Pancreas (tissue), 10 donors: ENCODE measurements at regions not wholly inside any gene's neighbourhood (a gene's known extent, or its start where the extent isn't known, plus 50 kb on each side); places are given as distances from the start of the nearest gene placed in this dataset.

Experiments used
- ATAC-seq, 4 donors: fragments of 200-7000 bp; cut with Tn5 transposase; one replicate each; pipeline versions ENCODE4 v1.8.0 to v1.9.1; 2020; ENCODE audit warnings: mild to moderate bottlenecking in 4 of 4, moderate library complexity in 4 of 4
- DNase-seq, 6 donors: peaks; one replicate each; pipeline ENCODE4 v3.0.0-alpha.2; 2020
- FAIRE-seq: peaks from 2 replicates; lab custom pipeline; 2012; peaks lifted over from hg19 to GRCh38; lab: Jason Lieb, UNC
- H3K27ac ChIP-seq, 4 donors: fragments of 200-600 bp; sonication (generic); 1 replicate in 3 of 4; 2 replicates in 1 of 4; pipeline versions ENCODE4 v1.5.0 to v1.8.0; 2020
- H3K27me3 ChIP-seq, 4 donors: fragments of 200-600 bp; one replicate each; pipeline ENCODE4 v1.8.0; 2021
- H3K36me3 ChIP-seq, 3 donors: fragments of 200-600 bp; sonication (generic) in 1 of 3; one replicate each; pipeline versions ENCODE4 v1.5.0 to v1.8.0; 2020 to 2021
- H3K4me1 ChIP-seq, 3 donors: fragments of 200-600 bp; one replicate each; pipeline ENCODE4 v1.8.0; 2021
- H3K4me3 ChIP-seq, 4 donors: fragments of 200-600 bp; sonication (generic) in 2 of 4; one replicate each; pipeline versions ENCODE4 v1.5.0 to v1.8.0; 2020 to 2021
- H3K9me3 ChIP-seq, 4 donors: fragments of 200-600 bp; one replicate each; pipeline ENCODE4 v1.8.0; 2021
- CTCF ChIP-seq, 4 donors: fragments of 200-600 bp; sonication (generic) in 3 of 4; IDR thresholded peaks; one replicate each; pipeline versions ENCODE4 v1.5.0 to v1.8.0; 2021; ENCODE audit warnings: antibody characterized with exemption in 4 of 4
- WGBS, 2 donors: extraction: QIAGEN DNeasy Blood & Tissue Kit; methylation state at CpG; one replicate each; pipeline ENCODE4 v1.1.7; 2013; 5-methylcytosine and 5-hydroxymethylcytosine counted together
- intact Hi-C, 3 donors: fragments of 100-400 bp; cut with DNase I; formaldehyde crosslinking; loops; one replicate each; pipeline versions ENCODE4 v1.11.1 to v1.14.2; 2022
- donor health status: healthy with polysubstance abuse.
- donor health status: DM: no; HTN: no; CAD: no; lungs with moderate emphysema.
- donor health status: DM: no; HTN: no; CAD: no.
- donor health status: control.
- donor health status: control.
- donor health status: Bipolar disorder and iron deficiency.
- donor health status: DM: yes; HTN: yes; CAD: no.
- donor health status: DM: no; HTN: no; CAD: no.
- donor health status: DM: no; HTN: no; CAD: no.
- donor health status: DM: yes; HTN: yes; CAD: no.

GRCh38 chr7:113294750-113295149 is 176.4 kb upstream of the SMIM30 start:
- WGBS, 2 donors = 87 to 100% methylated on average over 3 of the region's 3 CpGs
- no peak overlapping the region for H3K27ac ChIP-seq
- H3K36me3 ChIP-seq = no peaks in the 10 kb centered on the region
- FAIRE-seq (no peak), DNase-seq (peak in 1 of 6 donors; percentile 34), ATAC-seq (no peak)
- intact Hi-C loops = no loop called here
- no peak for TF ChIP-seq CTCF (IDR thresholded peaks at IDR 0.05)
- H3K4me3 ChIP-seq = no peak overlapping the region
- H3K9me3 ChIP-seq = no peaks in the 10 kb centered on the region
- H3K27me3 ChIP-seq = no peaks in the 10 kb centered on the region
- H3K4me1 ChIP-seq = peaks cover 0 to 18% (median 0%) of the 10 kb centered on the region in 3 donors

GRCh38 chr7:113292105-113292504 is 173.8 kb upstream of the SMIM30 start:
- H3K27me3 ChIP-seq = no peaks in the 10 kb centered on the region
- H3K27ac ChIP-seq = no peak overlapping the region
- intact Hi-C loops = no loop called here
- no peaks in the 10 kb centered on the region for H3K4me1 ChIP-seq
- 90 to 91% methylated on average over 3 of the region's 3 CpGs for WGBS, 2 donors
- DNase-seq (peak in 1 of 6 donors; percentile 37), FAIRE-seq (no peak), ATAC-seq (no peak)
- no peaks in the 10 kb centered on the region for H3K36me3 ChIP-seq
- TF ChIP-seq CTCF (IDR thresholded peaks at IDR 0.05) = no peak
- no peak overlapping the region for H3K4me3 ChIP-seq
- H3K9me3 ChIP-seq = no peaks in the 10 kb centered on the region

- intact Hi-C loops = no loop called here
- Histone ChIP-seq H3K27me3 (no peaks in the 10 kb centered on the region), H3K36me3 (no peaks in the 10 kb centered on the region), H3K9me3 (no peaks in the 10 kb centered on the region), H3K27ac (no peak overlapping the region), H3K4me3 (no peak overlapping the region), H3K4me1 (no peaks in the 10 kb centered on the region)
- peak in 2 of 6 donors; percentile 38 to 43 for DNase-seq
- no peak for ATAC-seq
- 85 to 97% methylated on average over 9 of the region's 9 CpGs for WGBS, 2 donors
- no peak for FAIRE-seq
- TF ChIP-seq CTCF (IDR thresholded peaks at IDR 0.05) = no peak
These were observed 172.7 kb upstream of the SMIM30 start for GRCh38 chr7:113291058-113291457.

GRCh38 chr7:113289140-113289740 is 170.9 kb upstream of the SMIM30 start:
- ATAC-seq = peak; percentile 40 to 87 (median 74)
- FAIRE-seq = no peak
- DNase-seq = peak in 1 of 6 donors; percentile 41

More at GRCh38 chr7:113289140-113289740, 170.9 kb upstream of the SMIM30 start:
- Histone ChIP-seq H3K36me3 (no peaks in the 10 kb centered on the region), H3K27me3 (no peaks in the 10 kb centered on the region), H3K27ac (no peak overlapping the region), H3K4me3 (no peak overlapping the region), H3K4me1 (no peaks in the 10 kb centered on the region), H3K9me3 (no peaks in the 10 kb centered on the region)
- no peak for TF ChIP-seq CTCF (IDR thresholded peaks at IDR 0.05)
- intact Hi-C loops = no loop called here
- 47 to 53% methylated on average over 4 of the region's 4 CpGs for WGBS, 2 donors
